Bronchial epithelial cell (primary cell): ENCODE measurements at regions not wholly inside any gene's neighbourhood (a gene's known extent, or its start where the extent isn't known, plus 50 kb on each side); places are given as distances from the start of the nearest gene placed in this dataset.

ENCODE experiments used
- DNase-seq: peaks from one replicate; pipeline ENCODE4 v3.0.0-alpha.2; 2010; ENCODE audit warnings: low read depth
- FAIRE-seq: peaks from 2 replicates; lab custom pipeline; 2011; peaks lifted over from hg19 to GRCh38; lab: Jason Lieb, UNC
- H3K27me3 ChIP-seq: 2 replicates; pipeline ENCODE4 v1.5.1; 2011; ENCODE audit warnings: low read length; ENCODE audit not compliant: control insufficient read depth, insufficient read depth
- H3K36me3 ChIP-seq: 2 replicates; pipeline ENCODE4 v1.5.1; 2011; ENCODE audit warnings: low read length; ENCODE audit not compliant: control insufficient read depth, insufficient read depth
- H3K4me3 ChIP-seq: 2 replicates; pipeline ENCODE4 v1.5.1; 2011; ENCODE audit warnings: mild to moderate bottlenecking, low read depth, low read length, control low read depth
- TF ChIP-seq, protein P1 (sequence below): IDR thresholded peaks from 2 replicates; pipeline ENCODE4 v1.5.1; 2011; ENCODE audit warnings: mild to moderate bottlenecking, moderate library complexity, low read length, control low read depth, inconsistent platforms; ENCODE audit not compliant: insufficient read depth, severe bottlenecking

DNA sequence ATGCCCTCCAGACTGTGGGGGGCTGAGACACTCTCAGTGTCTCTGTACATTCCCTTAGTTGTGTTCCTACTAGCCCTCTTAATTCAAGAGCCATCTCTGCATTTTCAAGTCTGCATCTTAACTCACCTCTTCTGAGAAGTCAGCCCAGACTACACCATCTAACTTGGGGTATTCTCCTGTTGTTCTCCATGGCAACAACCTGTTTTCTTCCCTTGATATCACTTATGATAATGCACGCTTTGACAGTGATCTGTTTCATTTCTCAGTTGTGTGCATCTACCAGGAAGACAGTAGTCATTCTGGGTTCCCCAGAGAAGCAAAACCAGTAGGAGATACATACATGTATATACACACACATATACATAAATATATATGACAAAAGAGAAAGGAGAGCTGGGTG lies 707.3 kb upstream of the IGFBP3 start:
- DNase-seq (no peak), FAIRE-seq (no peak)
- TF ChIP-seq, protein P1, sequence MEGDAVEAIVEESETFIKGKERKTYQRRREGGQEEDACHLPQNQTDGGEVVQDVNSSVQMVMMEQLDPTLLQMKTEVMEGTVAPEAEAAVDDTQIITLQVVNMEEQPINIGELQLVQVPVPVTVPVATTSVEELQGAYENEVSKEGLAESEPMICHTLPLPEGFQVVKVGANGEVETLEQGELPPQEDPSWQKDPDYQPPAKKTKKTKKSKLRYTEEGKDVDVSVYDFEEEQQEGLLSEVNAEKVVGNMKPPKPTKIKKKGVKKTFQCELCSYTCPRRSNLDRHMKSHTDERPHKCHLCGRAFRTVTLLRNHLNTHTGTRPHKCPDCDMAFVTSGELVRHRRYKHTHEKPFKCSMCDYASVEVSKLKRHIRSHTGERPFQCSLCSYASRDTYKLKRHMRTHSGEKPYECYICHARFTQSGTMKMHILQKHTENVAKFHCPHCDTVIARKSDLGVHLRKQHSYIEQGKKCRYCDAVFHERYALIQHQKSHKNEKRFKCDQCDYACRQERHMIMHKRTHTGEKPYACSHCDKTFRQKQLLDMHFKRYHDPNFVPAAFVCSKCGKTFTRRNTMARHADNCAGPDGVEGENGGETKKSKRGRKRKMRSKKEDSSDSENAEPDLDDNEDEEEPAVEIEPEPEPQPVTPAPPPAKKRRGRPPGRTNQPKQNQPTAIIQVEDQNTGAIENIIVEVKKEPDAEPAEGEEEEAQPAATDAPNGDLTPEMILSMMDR, result no peak
- Histone ChIP-seq H3K4me3 (no peak overlapping the region), H3K36me3 (no peaks in the 10 kb centered on the region), H3K27me3 (no peaks in the 10 kb centered on the region)

DNA sequence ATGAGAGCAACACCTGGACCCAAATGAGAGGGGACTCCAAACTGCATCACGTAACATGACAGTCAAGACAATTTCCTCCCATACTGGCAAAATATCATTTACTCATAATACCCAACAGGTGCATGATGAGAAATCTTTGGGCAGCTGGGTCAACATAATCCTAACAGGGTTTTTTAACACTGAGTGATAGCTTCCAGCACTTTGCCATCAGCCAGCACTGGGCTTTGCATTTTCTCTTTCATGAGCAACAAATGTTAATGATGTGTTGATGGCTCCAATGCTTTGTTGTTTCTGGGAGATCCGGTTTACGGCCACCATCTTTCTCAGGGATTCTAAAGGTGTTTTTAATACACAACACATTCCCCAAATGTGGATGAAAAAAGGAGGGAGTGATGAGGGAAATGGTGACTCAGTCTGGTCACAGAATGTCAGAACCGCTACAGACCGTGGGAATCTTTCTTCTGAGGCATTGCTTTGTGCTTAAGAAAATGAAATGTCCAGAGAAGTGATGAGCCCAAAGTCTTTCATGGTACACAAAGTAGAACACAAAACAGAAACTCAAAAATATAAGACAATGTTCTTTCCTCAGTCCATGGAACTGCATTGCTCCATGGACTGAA lies 705.7 kb upstream of the IGFBP3 start:
- H3K4me3 ChIP-seq, result no peak overlapping the region
- DNase-seq, result no peak
- no peak for FAIRE-seq
- TF ChIP-seq, protein P1, result no peak
- H3K36me3 ChIP-seq, result no peaks in the 10 kb centered on the region
- H3K27me3 ChIP-seq, result no peaks in the 10 kb centered on the region

DNA sequence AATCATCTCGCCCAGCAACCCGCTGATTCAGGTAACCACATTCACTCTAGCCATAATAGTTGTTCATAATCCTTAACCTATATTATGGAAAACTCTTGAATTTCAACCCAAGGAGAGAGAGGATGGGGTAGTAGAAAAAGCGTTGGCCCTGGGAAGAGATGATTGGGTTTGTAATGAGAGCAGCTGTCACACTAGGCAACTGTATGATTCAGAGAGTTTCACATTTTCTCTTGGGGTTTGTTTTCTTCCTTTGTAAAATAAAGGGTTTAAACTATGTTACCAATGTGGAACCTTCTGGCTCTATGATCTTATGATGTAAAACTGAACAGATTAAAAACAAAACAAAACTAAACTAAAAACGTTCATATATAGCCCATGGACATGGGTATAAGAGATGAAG lies 705.2 kb upstream of the IGFBP3 start:
- FAIRE-seq, result no peak
- DNase-seq, result no peak
- Histone ChIP-seq H3K4me3 (no peak overlapping the region), H3K36me3 (no peaks in the 10 kb centered on the region), H3K27me3 (no peaks in the 10 kb centered on the region)
- TF ChIP-seq, protein P1, result no peak

DNA sequence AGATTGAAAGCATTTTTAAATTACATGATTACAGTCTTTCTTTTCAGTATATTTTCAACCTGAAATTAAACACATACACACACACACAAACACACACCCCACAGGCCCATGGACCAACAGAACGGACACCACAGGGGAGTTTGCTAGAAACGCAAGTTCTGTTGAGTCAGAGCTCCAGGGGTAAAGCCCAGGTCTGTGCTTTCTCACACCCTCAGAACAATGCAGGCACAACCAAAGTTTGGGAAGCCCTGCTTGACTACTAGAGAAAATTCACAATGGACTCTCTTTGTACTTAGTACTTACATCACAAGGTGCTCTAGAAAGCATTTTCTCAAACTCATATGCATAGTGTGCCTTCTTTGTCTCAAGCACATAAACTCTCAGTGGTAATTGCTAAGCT lies 704.0 kb upstream of the IGFBP3 start:
- TF ChIP-seq, protein P1, result no peak
- no peak for FAIRE-seq
- no peak overlapping the region for H3K4me3 ChIP-seq
- no peaks in the 10 kb centered on the region for H3K36me3 ChIP-seq
- H3K27me3 ChIP-seq, result no peaks in the 10 kb centered on the region
- no peak for DNase-seq

DNA sequence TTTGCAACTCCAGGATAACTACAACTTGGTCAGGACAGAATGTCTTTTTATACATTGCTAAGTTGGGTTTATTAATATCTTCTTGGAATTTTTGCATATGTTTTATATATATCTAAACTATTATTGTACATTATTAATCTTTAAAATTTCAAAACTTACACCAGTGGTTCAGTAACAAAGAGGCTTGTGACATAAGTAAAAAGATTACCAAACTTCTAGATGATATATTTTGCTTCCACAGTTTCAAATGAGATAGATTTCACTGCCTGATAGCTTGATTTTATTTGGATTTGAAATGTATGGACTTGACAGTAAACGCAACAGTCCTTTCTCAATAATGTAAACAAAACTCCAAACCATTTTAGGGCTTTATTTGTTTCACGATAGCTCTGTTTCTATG lies 701.2 kb upstream of the IGFBP3 start:
- DNase-seq (no peak), FAIRE-seq (no peak)
- H3K36me3 ChIP-seq, result no peaks in the 10 kb centered on the region
- H3K27me3 ChIP-seq, result no peaks in the 10 kb centered on the region
- TF ChIP-seq, protein P1, result no peak
- no peak overlapping the region for H3K4me3 ChIP-seq

DNA sequence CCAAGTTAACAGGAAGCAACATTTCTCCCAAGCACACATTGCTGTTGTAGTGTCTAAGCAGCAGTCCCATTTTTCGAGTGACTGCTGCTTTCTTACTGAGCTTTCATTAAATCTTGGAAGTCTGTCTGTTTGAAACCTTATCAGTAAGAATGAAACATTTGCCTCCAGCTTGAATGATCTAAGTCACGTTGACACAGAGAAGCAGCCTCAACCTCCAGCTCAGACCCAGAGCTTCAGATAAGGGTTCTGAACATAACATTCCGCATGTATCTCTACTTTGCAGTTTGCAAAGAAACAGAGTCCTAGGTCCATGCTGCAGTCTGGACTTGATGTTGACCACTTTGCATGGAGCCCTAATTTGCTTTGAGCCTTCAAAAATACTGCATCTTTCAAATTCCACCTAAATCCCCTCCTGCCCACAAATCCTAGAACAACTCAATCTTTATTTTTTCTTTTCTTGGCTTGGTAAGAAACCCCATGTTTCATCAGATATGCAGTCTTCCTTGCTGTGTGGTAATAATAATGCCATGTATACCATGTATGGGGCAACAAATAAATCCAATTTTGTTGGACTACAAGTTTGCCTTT lies 698.7 kb upstream of the IGFBP3 start:
- no peak overlapping the region for H3K4me3 ChIP-seq
- no peak for DNase-seq
- H3K27me3 ChIP-seq, result no peaks in the 10 kb centered on the region
- FAIRE-seq, result no peak
- TF ChIP-seq, protein P1, result no peak
- H3K36me3 ChIP-seq, result no peaks in the 10 kb centered on the region
